Stimulated activated CD4-positive, alpha-beta T cell treated with anti-CD3 and anti-CD28 coated beads, Interleukin-15, amount 100 ng/mL, for 48 hours (primary cell): ENCODE measurements at regions not wholly inside any gene's neighbourhood (a gene's known extent, or its start where the extent isn't known, plus 50 kb on each side); places are given as distances from the start of the nearest gene placed in this dataset.

Experiments
- DNase-seq, 2 donors: peaks; one replicate each; pipeline ENCODE4 v3.0.0-alpha.2; 2020; ENCODE audit warnings: low read depth in 2 of 2

DNA sequence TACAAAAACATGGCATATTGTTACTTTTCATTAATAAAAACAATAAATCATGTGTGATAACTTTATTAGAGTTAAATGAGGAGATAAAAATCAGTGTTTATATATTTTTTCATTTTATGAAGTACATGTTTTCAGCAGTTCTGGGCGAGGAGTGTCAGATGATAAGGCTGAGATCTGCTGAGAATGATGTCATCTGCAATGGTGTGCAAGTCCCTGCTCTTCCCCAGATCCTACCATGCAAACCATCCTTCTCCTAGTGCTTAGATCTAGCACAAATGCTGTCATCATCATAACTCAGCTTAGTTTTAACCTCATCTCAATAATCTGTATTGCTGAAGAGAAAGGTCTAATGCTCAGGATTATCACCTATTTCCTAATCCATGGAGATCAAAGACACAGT is 214.4 kb upstream of the DAB1 start:
- no peak for DNase-seq

GRCh38 chr1:57637155-57637554 is 213.3 kb upstream of the DAB1 start:
- no peak for DNase-seq

DNA sequence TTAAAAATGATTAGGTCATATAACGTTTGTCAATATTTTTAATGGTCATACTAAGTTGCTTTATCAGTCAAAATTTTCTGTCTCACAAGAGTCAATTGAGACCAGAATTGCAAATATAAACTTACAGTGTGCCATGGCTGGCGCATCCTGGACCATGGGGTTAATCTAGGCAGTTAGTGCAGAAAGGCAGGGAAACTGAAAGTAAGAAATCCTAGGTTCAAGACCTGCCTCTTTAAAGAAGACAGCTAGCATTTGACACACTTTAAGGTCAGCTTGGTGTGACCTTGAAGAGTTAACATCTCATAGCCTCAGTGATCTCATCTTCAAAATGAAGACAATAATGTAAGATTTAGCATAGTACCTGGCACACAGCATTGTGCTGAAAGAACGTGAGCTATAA is 210.0 kb upstream of the DAB1 start:
- DNase-seq = no peak

DNA sequence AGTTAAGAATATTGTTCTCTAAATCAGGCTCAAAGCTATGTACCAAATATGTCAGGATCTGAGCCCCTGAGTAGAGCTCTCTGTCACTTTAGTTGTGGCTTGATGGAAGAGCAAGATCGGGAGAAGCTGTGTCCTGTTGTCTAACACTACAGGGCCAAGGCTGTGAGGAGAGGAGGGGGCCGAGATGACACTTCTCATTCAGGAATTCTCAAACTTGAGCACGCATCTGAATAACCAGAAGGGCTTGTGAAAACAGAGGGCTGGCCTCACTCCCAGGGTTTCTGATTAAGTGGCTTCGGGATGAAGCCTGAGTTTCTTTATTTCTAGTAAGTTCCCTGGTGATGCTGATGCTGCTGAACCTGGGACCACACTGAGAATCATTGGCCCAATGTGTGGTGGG is 209.2 kb upstream of the DAB1 start:
- DNase-seq = no peak

- DNase-seq = no peak
Measured at GRCh38 chr1:57632401-57632800, 208.5 kb upstream of the DAB1 start.

DNA sequence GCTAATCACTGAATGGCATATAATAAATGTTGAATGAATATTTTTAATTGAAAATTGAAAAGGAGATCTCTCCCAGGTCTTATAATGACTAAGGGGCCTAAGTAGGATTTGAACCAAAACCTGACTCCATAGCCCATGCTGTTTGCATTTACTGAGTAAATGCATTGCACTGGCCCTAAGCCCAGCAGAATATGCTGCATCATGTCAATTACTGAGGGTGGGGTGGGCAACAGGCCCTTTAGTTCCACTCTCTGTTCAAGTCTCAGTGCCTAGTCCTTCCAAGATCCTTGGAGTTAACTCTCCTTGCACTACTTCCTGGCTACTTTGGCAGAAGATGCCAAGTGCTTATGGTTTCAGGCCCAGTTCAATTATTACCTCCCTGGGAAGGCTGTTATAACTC is 203.8 kb upstream of the DAB1 start:
- DNase-seq = no peak

DNA sequence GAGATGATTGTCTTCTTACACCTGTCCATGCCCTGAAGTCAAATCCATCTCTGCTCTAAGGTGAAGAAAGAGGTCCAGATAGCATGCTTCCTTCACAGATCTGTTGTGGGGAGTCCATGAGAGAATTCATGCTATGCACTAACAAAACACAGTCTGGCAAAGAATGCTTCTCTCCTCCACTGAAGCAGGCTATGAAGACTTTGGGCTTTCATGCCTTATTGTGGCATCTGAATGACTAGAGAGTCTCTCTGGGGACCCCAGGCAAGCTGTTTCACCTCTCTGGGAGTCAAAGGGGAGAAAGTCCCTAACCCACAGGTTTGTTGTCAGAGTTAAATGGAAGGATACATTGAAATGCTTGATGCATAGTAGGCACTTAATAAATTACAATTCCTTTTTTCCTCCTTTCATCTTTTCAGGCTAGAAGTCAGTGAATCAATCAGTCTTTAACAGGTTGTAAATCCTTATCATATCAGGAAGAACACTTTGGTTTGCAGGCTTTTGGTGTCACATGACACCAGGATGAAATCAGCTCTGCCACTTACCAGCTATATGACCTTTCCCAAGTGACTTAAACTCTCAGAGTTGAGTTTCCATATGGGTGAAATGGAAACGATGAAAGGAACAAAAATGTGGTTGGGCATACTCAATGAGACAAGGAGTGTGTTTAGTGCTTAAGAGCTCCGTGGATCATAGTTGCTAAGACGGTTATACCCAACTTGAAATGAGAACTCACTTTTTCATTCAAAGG is 200.1 kb upstream of the DAB1 start:
- DNase-seq = no peak

DNA sequence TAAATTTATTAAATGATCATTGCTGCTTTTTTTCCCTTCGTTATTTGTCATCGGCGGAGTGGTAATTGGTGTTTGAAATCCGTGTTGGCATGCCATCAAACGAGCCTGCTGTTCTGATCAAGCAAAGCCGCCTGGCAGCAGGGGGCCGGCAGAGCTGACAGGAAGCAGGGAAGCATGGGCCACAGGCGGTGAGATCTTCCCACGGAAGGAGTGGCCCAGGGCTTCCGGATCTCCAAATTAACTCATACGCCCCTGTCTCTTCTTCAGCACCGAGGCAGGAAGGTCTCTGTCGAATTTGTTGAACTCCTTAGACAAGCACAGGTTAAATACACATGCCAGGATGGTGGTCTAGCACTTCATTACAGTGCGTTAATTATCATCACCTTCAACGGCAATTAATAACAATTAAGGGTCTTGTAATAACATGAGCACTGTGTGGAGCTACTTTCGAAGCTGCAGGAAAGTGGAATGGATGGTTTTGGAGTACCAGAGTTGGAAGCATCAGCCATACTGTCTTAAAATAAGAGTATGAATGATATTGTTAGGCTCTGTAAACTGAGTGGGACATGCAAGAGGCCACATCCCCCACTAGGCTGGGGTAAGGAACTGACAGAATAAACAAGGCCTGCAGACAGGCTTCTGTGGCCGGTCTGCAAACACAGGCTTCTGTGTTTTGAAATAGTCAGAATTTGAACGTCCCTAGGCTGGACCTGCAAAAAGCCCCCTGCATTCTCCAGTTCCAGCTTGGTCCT is 199.4 kb upstream of the DAB1 start:
- DNase-seq = no peak

DNA sequence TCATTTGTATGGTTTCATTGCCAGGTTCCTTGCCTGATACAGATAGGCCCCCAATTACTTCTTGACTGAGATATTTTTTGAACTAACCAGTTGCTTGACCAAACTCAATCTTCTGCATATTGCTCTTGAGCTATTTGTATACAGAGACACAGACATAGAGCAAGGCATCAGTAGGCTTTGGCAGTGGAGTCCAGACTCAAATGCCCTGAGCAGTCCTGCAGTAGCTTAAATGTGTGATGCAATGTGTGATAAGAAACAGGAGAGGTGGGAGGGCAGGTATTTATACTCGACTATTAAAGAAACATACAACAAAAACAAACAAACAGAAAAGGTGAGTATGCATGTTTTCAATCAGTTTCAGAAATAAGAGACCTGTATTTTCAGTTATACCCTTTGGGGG is 197.9 kb upstream of the DAB1 start:
- no peak for DNase-seq

GRCh38 chr1:57620605-57621004 is 196.7 kb upstream of the DAB1 start:
- DNase-seq = no peak

- no peak for DNase-seq
Measured at GRCh38 chr1:57616921-57617320, 193.1 kb upstream of the DAB1 start.

DNA sequence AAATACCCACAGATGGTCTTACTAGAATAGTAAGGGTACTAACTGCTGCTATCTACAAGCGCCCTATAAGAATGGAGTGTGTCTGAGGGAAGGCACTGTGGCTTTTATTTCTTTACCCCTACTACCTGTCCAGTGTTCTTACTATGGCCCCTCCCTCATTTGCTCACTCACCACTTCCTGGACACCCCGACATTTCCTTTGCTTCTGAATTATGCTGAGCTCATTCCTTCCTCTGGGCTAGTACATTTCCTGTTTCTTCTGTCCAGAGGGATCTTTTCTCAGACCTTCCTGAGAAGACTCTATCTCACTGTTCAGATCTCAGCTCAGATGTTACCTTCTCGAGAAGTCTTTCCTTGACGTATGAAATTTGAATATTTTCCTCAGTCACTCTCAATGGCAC is 192.1 kb upstream of the DAB1 start:
- no peak for DNase-seq

DNA sequence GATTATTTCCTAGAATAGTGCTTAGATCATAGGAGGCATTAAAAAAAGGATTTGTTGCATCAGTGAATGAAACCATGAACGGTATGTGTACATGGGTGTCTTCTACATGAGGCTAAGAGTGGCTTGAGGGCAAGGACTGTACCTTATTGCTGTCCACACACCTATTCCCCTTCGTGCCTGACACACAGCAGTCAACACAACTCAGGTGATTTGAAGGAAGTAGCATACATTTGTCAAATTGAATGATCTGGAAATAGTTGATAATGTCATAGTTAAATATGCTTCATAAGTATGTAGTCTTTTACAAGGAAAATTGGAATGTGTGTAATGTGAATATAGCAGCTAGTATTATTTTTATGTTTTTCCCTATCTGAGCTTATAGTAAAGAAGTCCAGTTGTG is 189.0 kb upstream of the DAB1 start:
- DNase-seq = no peak

- no peak for DNase-seq
Measured at GRCh38 chr1:57605933-57606332, 182.1 kb upstream of the DAB1 start.

DNA sequence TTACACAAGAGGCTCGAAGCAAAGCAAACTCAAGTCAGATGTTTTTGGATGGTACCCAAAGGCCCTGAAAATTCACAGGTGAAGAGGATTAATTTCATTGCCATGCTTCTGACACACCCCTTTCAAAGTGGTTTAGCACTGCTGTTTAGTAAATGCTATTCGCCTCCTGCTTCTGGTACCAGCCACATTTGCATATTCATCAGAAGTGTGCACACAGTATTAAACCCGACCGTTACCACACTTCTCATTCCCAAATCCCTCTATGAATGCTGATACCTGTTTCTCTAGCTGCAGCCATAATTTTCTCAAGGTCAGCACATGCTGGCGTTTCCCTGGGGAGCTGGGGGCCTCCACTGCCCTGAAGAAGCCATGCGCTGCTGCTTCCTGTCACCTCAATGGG is 179.8 kb upstream of the DAB1 start:
- DNase-seq = no peak

GRCh38 chr1:57600424-57600823 is 176.6 kb upstream of the DAB1 start:
- DNase-seq = no peak

DNA sequence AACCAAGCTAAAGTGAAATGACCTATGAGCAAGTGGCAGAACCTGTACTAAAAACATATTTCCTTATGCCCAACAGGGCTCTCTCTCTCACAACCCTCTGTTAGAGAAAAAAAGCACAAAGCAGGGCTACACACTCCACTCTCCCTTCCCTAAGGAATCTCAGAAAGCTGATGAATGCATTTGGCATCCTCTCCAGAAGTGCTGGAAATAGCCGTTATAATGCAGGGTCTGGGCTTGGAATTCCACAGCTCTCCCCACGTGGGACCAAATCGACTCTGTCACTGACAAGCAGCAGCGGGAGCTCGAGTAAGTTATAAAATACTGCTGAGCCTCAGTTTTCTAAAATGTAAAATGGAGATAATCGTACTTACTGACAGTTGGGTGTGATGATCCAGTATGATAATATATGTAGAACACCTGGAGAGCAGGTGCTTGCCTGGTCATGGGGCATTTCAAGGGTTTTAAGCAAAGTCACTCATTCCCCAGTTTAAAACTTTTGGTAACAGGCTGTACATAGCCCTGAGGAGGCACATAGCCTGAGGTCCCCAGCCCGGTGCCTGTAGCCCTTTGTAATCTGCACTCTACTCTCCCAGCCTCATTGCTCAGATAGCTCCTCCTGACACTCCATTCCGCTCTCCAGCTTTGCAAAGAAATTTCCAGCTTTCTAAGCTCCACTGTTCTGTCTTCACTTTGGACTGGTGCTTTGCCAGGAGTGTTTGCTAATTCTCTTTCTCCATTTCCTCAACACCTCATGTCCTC is 175.6 kb upstream of the DAB1 start:
- no peak for DNase-seq

DNA sequence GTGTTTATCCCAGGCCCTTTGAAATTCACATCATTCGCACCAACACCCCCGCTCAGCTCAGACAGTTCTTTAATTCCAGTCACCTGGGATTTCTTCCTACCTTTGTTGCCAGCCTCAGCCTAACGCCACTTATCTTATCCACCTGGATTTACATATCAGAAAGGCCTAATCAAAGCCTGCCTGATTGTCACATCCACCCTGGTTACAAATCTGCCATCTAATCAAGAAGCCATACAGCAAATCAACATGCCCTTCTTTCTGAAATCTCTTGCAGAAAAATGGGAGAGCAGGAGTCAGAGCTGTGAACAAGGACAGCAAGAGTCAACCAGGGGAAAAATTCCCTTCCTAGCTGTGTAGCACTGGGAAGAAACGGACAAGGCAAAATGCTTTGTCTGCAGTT is 173.2 kb upstream of the DAB1 start:
- DNase-seq = no peak

- no peak for DNase-seq
Measured at GRCh38 chr1:57594002-57594401, 170.1 kb upstream of the DAB1 start.

DNA sequence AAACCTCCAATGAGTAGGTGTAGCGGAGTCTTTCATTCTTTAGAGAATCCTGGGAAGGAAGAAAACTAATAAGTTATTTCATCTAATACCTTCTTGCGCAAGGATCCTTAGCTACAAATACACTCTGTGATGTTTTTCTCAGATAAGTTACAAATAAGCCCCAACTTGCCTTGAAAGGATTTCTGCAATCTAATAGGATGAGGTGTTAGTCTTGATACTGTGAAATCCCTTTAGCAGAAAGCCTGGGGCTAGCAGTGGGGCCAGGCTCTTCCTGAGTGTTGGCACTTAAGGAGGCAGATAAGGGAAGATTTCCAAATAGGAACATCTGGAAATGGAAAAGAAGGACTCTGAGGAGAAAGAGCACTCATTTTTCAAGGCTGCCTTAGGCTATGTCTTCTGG is 168.0 kb upstream of the DAB1 start:
- no peak for DNase-seq

GRCh38 chr1:57590978-57591377 is 167.1 kb upstream of the DAB1 start:
- no peak for DNase-seq

DNA sequence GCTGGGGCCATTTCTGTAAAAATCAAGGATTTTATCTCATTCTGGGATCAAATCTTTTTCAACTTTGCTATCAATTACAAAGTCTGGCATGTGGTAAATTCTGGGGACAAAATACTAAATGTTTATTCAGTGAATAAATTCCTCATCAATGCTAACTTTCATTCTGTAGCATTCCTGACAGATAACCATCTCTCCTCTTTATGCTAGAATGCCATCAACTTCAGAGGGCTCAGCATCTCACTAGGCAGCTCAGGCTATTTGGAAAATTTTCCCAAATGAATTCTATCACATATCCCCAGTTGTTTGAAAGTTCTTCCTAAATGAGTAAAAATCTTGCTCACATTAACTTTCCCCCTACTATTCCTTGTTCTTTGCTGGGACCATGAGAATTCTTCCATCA is 163.0 kb upstream of the DAB1 start:
- no peak for DNase-seq

DNA sequence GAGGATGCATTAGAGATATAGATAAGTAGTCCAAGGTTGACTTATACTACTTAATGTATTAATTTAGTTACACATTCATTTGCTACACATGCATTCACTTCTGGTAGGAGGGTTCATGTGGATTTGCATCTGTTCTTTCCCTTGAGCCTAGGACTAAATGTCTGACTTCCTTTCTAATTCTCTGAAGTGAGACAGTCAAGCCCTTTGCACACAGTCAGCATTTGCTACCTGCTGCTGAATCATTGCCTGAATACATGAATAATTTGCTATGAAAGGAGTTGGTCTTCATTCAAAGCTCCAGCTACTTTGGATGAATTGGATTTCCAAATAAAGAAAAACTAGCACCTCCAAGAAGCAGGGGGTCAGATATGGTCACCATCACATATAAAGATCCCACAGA is 154.8 kb upstream of the DAB1 start:
- DNase-seq = no peak
